ENCODE measurements at regions not wholly inside any gene's neighbourhood (a gene's known extent, or its start where the extent isn't known, plus 50 kb on each side); places are given as distances from the start of the nearest gene placed in this dataset.
"Not testable (repeated sequence)": the region's sequence is repeated elsewhere in the genome, so short reads cannot be mapped to it uniquely, and the experiment has no call there.

GRCh38 chr2:100703213-100703612 is 116.7 kb upstream of the NPAS2 start:
- DNase-seq (ENCODE audit: low spot score) = no peak

GRCh38 chr2:100703739-100704138 is 116.2 kb upstream of the NPAS2 start:
- no peak for DNase-seq (ENCODE audit: low spot score)

- DNase-seq (ENCODE audit: low spot score) = no peak
Measured at GRCh38 chr2:100704156-100704555, 115.8 kb upstream of the NPAS2 start.

GRCh38 chr2:100704711-100705110 is 115.2 kb upstream of the NPAS2 start:
- DNase-seq (ENCODE audit: low spot score) = no peak

GRCh38 chr2:100707016-100707947 is 112.7 kb upstream of the NPAS2 start:
- DNase-seq (ENCODE audit: low spot score) = no peak

- DNase-seq (ENCODE audit: low spot score) = no peak
Measured at GRCh38 chr2:100708333-100708732, 111.6 kb upstream of the NPAS2 start.

GRCh38 chr2:100713106-100713505 is 106.8 kb upstream of the NPAS2 start:
- no peak for DNase-seq (ENCODE audit: low spot score)

GRCh38 chr2:100714396-100715010 is 105.4 kb upstream of the NPAS2 start:
- not testable (repeated sequence) for DNase-seq (ENCODE audit: low spot score)

- not testable (repeated sequence) for DNase-seq (ENCODE audit: low spot score)
Measured at GRCh38 chr2:100715861-100716260, 104.1 kb upstream of the NPAS2 start.

GRCh38 chr2:100716581-100716980 is 103.4 kb upstream of the NPAS2 start:
- no peak for DNase-seq (ENCODE audit: low spot score)

GRCh38 chr2:100718065-100718629 is 101.8 kb upstream of the NPAS2 start:
- DNase-seq (ENCODE audit: low spot score) = no peak

GRCh38 chr2:100720445-100720844 is 99.5 kb upstream of the NPAS2 start:
- no peak for DNase-seq (ENCODE audit: low spot score)

- no peak for DNase-seq (ENCODE audit: low spot score)
Measured at GRCh38 chr2:100721693-100722092, 98.2 kb upstream of the NPAS2 start.

- no peak for DNase-seq (ENCODE audit: low spot score)
Measured at GRCh38 chr2:100722125-100722524, 97.8 kb upstream of the NPAS2 start.

GRCh38 chr2:100726866-100727265 is 93.1 kb upstream of the NPAS2 start:
- DNase-seq (ENCODE audit: low spot score) = no peak

GRCh38 chr2:100730290-100730868 is 89.6 kb upstream of the NPAS2 start:
- no peak for DNase-seq (ENCODE audit: low spot score)

- no peak for DNase-seq (ENCODE audit: low spot score)
Measured at GRCh38 chr2:100731535-100731981, 88.4 kb upstream of the NPAS2 start.

GRCh38 chr2:100733391-100734187 is 86.3 kb upstream of the NPAS2 start:
- no peak for DNase-seq (ENCODE audit: low spot score)

GRCh38 chr2:100736121-100736915 is 83.6 kb upstream of the NPAS2 start:
- no peak for DNase-seq (ENCODE audit: low spot score)

- DNase-seq (ENCODE audit: low spot score) = no peak
Measured at GRCh38 chr2:100739735-100740432, 80.1 kb upstream of the NPAS2 start.
